Hepatocyte (in vitro differentiated cells): ENCODE measurements at regions not wholly inside any gene's neighbourhood (a gene's known extent, or its start where the extent isn't known, plus 50 kb on each side); places are given as distances from the start of the nearest gene placed in this dataset.

ENCODE experiments used
- DNase-seq: peaks from one replicate; pipeline ENCODE4 v3.0.0-alpha.2; 2016; ENCODE audit warnings: low spot score
- H2AFZ ChIP-seq: fragments of 200-600 bp; sonication (generic); 2 replicates; pipeline ENCODE4 v1.6.0; 2016; ENCODE audit warnings: antibody characterized with exemption, mild to moderate bottlenecking
- H3K27ac ChIP-seq: fragments of 200-600 bp; sonication (generic); 2 replicates; pipeline ENCODE4 v1.5.1; 2016; ENCODE audit warnings: mild to moderate bottlenecking
- H3K27me3 ChIP-seq: fragments of 200-600 bp; sonication (generic); 2 replicates; pipeline ENCODE4 v1.6.1; 2016
- H3K36me3 ChIP-seq: fragments of 200-600 bp; sonication (generic); replicated peaks from 2 replicates; pipeline ENCODE4 v1.5.1; 2016; ENCODE audit warnings: low read depth; ENCODE audit not compliant: insufficient read depth
- H3K4me1 ChIP-seq: fragments of 200-600 bp; sonication (generic); 2 replicates; pipeline ENCODE4 v1.5.1; 2016; ENCODE audit warnings: mild to moderate bottlenecking, moderate library complexity; ENCODE audit not compliant: insufficient read depth
- H3K4me2 ChIP-seq: fragments of 200-600 bp; sonication (generic); 2 replicates; pipeline ENCODE4 v1.6.0; 2016
- H3K4me3 ChIP-seq: fragments of 200-600 bp; sonication (generic); 2 replicates; pipeline ENCODE4 v1.5.1; 2016; ENCODE audit warnings: mild to moderate bottlenecking
- H3K79me2 ChIP-seq: fragments of 200-600 bp; sonication (generic); 2 replicates; pipeline ENCODE4 v1.6.0; 2017; ENCODE audit warnings: mild to moderate bottlenecking
- H3K9me2 ChIP-seq: fragments of 200-600 bp; sonication (generic); replicated peaks from 2 replicates; pipeline ENCODE4 v1.6.0; 2017; ENCODE audit warnings: mild to moderate bottlenecking; ENCODE audit not compliant: insufficient read depth
- H3K9me3 ChIP-seq: fragments of 200-600 bp; sonication (generic); 2 replicates; pipeline ENCODE4 v1.5.1; 2016; ENCODE audit warnings: low read depth, mild to moderate bottlenecking
- H4K20me1 ChIP-seq: fragments of 200-600 bp; sonication (generic); 2 replicates; pipeline ENCODE4 v1.6.0; 2016; ENCODE audit warnings: mild to moderate bottlenecking; ENCODE audit not compliant: insufficient read depth, poor library complexity, severe bottlenecking
- CTCF ChIP-seq: fragments of 200-600 bp; sonication (generic); IDR thresholded peaks from 2 replicates; pipeline ENCODE4 v1.5.1; 2016; ENCODE audit warnings: antibody characterized with exemption, mild to moderate bottlenecking; ENCODE audit not compliant: poor library complexity
- EZH2 ChIP-seq: fragments of 200-600 bp; sonication (generic); IDR thresholded peaks from 2 replicates; pipeline ENCODE4 v1.6.1; 2016; ENCODE audit warnings: antibody characterized with exemption, mild to moderate bottlenecking, borderline replicate concordance
- EZH2phosphoT487 ChIP-seq: fragments of 200-600 bp; sonication (generic); IDR thresholded peaks from one replicate; pipeline ENCODE4 v1.6.1; 2018; ENCODE audit warnings: antibody characterized with exemption, mild to moderate bottlenecking, low read depth, moderate library complexity; ENCODE audit not compliant: unreplicated experiment, severe bottlenecking
- WGBS: methylation state at CpG from one replicate; pipeline ENCODE4 v1.1.6; 2016; ENCODE audit warnings: low lambda C conversion rate; ENCODE audit errors: missing lambda C conversion rate; 5-methylcytosine and 5-hydroxymethylcytosine counted together

- WGBS, result 88% methylated on average over 6 of the region's 6 CpGs
- no peak overlapping the region for H3K4me3 ChIP-seq
- H3K4me1 ChIP-seq, result peaks cover 7% of the 10 kb centered on the region
Measured at GRCh38 chr1:4084446-4084845, 184.4 kb upstream of the C1orf174 start.

GRCh38 chr1:4084896-4085295, 184.8 kb upstream of the C1orf174 start:
- TF ChIP-seq EZH2phosphoT487 (no peak), CTCF (no peak), EZH2 (no peak)
- Histone ChIP-seq H3K36me3 (no peaks in the 10 kb centered on the region), H3K27ac (no peak overlapping the region), H4K20me1 (no peaks in the 10 kb centered on the region), H3K79me2 (no peaks in the 10 kb centered on the region), H3K4me2 (no peak overlapping the region), H3K27me3 (no peaks in the 10 kb centered on the region), H3K9me2 (no peaks in the 10 kb centered on the region), H3K9me3 (no peaks in the 10 kb centered on the region), H3K4me3 (no peak overlapping the region), H2AFZ (no peak overlapping the region), H3K4me1 (peaks cover 7% of the 10 kb centered on the region)
- no peak for DNase-seq
- WGBS, result 90% methylated on average over 6 of the region's 6 CpGs

More at GRCh38 chr1:4084446-4084845, 184.4 kb upstream of the C1orf174 start:
- no peak overlapping the region for H2AFZ ChIP-seq
- no peak overlapping the region for H3K4me2 ChIP-seq
- peak overlapping the region; percentile 51 for H3K27ac ChIP-seq
- H3K9me3 ChIP-seq, result no peaks in the 10 kb centered on the region
- no peaks in the 10 kb centered on the region for H3K36me3 ChIP-seq
- no peaks in the 10 kb centered on the region for H3K27me3 ChIP-seq
- TF ChIP-seq EZH2phosphoT487 (no peak), EZH2 (no peak), CTCF (no peak)
- no peaks in the 10 kb centered on the region for H3K79me2 ChIP-seq
- no peak for DNase-seq
- no peaks in the 10 kb centered on the region for H4K20me1 ChIP-seq
- no peaks in the 10 kb centered on the region for H3K9me2 ChIP-seq

- WGBS, result 81% methylated on average over 5 of the region's 5 CpGs
- TF ChIP-seq EZH2phosphoT487 (no peak), CTCF (no peak), EZH2 (no peak)
- Histone ChIP-seq H4K20me1 (no peaks in the 10 kb centered on the region), H3K4me2 (no peak overlapping the region), H2AFZ (no peak overlapping the region), H3K36me3 (no peaks in the 10 kb centered on the region), H3K79me2 (no peaks in the 10 kb centered on the region), H3K27me3 (no peaks in the 10 kb centered on the region), H3K27ac (no peak overlapping the region), H3K9me2 (no peaks in the 10 kb centered on the region), H3K4me1 (peaks cover 7% of the 10 kb centered on the region), H3K4me3 (no peak overlapping the region), H3K9me3 (no peaks in the 10 kb centered on the region)
- DNase-seq, result no peak
Measured at GRCh38 chr1:4085546-4085945, 185.5 kb upstream of the C1orf174 start.
